Gastrocnemius medialis (tissue), 4 donors: ENCODE measurements at regions not wholly inside any gene's neighbourhood (a gene's known extent, or its start where the extent isn't known, plus 50 kb on each side); places are given as distances from the start of the nearest gene placed in this dataset.

Source experiments
- POLR2A ChIP-seq, 2 donors: fragments of 450-650 bp; IDR thresholded peaks; one replicate each; pipeline ENCODE4 v1.6.1; 2017; ENCODE audit warnings: antibody characterized with exemption in 2 of 2, mild to moderate bottlenecking in 2 of 2, moderate library complexity in 2 of 2
- TF ChIP-seq, protein P1 (sequence below), 5 experiments: fragments of 450-650 bp in 3 of 5; fragments of 200-600 bp in 2 of 5; sonication (generic) in 2 of 5; IDR thresholded peaks in 4 of 5; conservative IDR thresholded peaks in 1 of 5; 1 replicate in 4 of 5; 2 replicates in 1 of 5; pipeline ENCODE4 v1.5.1; 2016 to 2019; ENCODE audit warnings: antibody characterized with exemption in 5 of 5, mild to moderate bottlenecking in 3 of 5, moderate library complexity in 3 of 5

DNA sequence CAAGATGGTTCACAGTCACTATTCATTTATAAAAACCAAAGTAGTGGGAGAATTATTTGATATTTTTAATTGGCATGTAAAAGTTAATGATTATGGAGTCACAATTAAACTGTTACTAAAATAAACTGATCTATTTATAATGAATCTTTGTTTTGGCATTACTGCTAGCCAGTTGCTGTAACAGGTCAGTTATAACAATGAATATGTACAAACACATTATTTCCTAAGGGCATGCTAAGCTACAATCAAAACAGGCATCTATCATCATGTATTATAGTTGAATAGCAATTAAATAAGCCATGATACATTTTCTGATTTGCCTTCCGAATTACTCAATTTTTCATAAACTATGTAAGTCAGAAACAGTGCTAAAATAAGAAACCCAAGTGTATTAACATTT, 518.3 kb downstream of the SLC16A7 start:
- no peak for TF ChIP-seq POLR2A (IDR thresholded peaks at IDR 0.05)
- TF ChIP-seq, protein P1, sequence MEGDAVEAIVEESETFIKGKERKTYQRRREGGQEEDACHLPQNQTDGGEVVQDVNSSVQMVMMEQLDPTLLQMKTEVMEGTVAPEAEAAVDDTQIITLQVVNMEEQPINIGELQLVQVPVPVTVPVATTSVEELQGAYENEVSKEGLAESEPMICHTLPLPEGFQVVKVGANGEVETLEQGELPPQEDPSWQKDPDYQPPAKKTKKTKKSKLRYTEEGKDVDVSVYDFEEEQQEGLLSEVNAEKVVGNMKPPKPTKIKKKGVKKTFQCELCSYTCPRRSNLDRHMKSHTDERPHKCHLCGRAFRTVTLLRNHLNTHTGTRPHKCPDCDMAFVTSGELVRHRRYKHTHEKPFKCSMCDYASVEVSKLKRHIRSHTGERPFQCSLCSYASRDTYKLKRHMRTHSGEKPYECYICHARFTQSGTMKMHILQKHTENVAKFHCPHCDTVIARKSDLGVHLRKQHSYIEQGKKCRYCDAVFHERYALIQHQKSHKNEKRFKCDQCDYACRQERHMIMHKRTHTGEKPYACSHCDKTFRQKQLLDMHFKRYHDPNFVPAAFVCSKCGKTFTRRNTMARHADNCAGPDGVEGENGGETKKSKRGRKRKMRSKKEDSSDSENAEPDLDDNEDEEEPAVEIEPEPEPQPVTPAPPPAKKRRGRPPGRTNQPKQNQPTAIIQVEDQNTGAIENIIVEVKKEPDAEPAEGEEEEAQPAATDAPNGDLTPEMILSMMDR (IDR thresholded peaks at IDR 0.05 in 4 of 5, conservative IDR thresholded peaks at IDR 0.05 in 1 of 5) = no peak
